HG03457 (cell line): ENCODE measurements at regions not wholly inside any gene's neighbourhood (a gene's known extent, or its start where the extent isn't known, plus 50 kb on each side); places are given as distances from the start of the nearest gene placed in this dataset.
"Not testable (repeated sequence)": the region's sequence is repeated elsewhere in the genome, so short reads cannot be mapped to it uniquely, and the experiment has no call there.

Source experiments
- ATAC-seq: cut with Tn5 transposase; IDR thresholded peaks from one replicate; pipeline ENCODE4 v1.9.1; 2021; ENCODE audit warnings: moderate number of reproducible peaks; ENCODE audit not compliant: unreplicated experiment

GRCh38 chr2:3116371-3116770, 261.2 kb downstream of the EIPR1 start:
- no peak for ATAC-seq

- ATAC-seq, result no peak
Observed at GRCh38 chr2:3115301-3116042, 262.1 kb downstream of the EIPR1 start.

- ATAC-seq, result no peak
Observed at GRCh38 chr2:3114406-3115185, 263.0 kb downstream of the EIPR1 start.

- ATAC-seq, result no peak
Observed at GRCh38 chr2:3113769-3114168, 263.8 kb downstream of the EIPR1 start.

GRCh38 chr2:3113122-3113521, 264.5 kb downstream of the EIPR1 start:
- no peak for ATAC-seq

GRCh38 chr2:3112553-3112952, 265.1 kb downstream of the EIPR1 start:
- no peak for ATAC-seq

- no peak for ATAC-seq
Observed at GRCh38 chr2:3112131-3112530, 265.5 kb downstream of the EIPR1 start.

- ATAC-seq, result no peak
Observed at GRCh38 chr2:3110994-3111666, 266.5 kb downstream of the EIPR1 start.

- ATAC-seq, result no peak
Observed at GRCh38 chr2:3110555-3110954, 267.1 kb downstream of the EIPR1 start.

GRCh38 chr2:3108710-3109702, 268.6 kb downstream of the EIPR1 start:
- no peak for ATAC-seq

- no peak for ATAC-seq
Observed at GRCh38 chr2:3108105-3108504, 269.5 kb downstream of the EIPR1 start.

GRCh38 chr2:3107567-3107966, 270.1 kb downstream of the EIPR1 start:
- ATAC-seq, result no peak

GRCh38 chr2:3105814-3106569, 271.6 kb downstream of the EIPR1 start:
- no peak for ATAC-seq

- not testable (repeated sequence) for ATAC-seq
Observed at GRCh38 chr2:3104958-3105813, 272.4 kb downstream of the EIPR1 start.

- ATAC-seq, result no peak
Observed at GRCh38 chr2:3104261-3104660, 273.4 kb downstream of the EIPR1 start.

GRCh38 chr2:3102922-3103569, 274.6 kb downstream of the EIPR1 start:
- no peak for ATAC-seq

GRCh38 chr2:3102081-3102921, 275.3 kb downstream of the EIPR1 start:
- ATAC-seq, result no peak
